ENCODE measurements at regions not wholly inside any gene's neighbourhood (a gene's known extent, or its start where the extent isn't known, plus 50 kb on each side); places are given as distances from the start of the nearest gene placed in this dataset.

GRCh38 chr4:63632858-63633257, 776.4 kb downstream of the TECRL start:
- Histone ChIP-seq H3K9ac (ENCODE audit: extremely low read depth, low read length, poor library complexity, severe bottlenecking) (no peak overlapping the region), H3K36me3 (ENCODE audit: control insufficient read depth, insufficient read depth, low read length) (no peaks in the 10 kb centered on the region), H3K27ac (ENCODE audit: low read depth, low read length) (no peak overlapping the region), H3K4me1 (ENCODE audit: control insufficient read depth, insufficient read depth, low read length) (no peaks in the 10 kb centered on the region), H3K27me3 (ENCODE audit: control insufficient read depth, insufficient read depth, low read length, poor library complexity, severe bottlenecking) (no peaks in the 10 kb centered on the region), H3K9me3 (ENCODE audit: control insufficient read depth, low read length) (no peaks in the 10 kb centered on the region), H3K4me3 (ENCODE audit: low read length) (no peak overlapping the region)
- no peak overlapping the region for H3K4me3 Mint-ChIP-seq
- DNase-seq: no peak
- no peaks in the 10 kb centered on the region for H3K36me3 Mint-ChIP-seq (ENCODE audit: low read depth)
- TF ChIP-seq, protein P1, sequence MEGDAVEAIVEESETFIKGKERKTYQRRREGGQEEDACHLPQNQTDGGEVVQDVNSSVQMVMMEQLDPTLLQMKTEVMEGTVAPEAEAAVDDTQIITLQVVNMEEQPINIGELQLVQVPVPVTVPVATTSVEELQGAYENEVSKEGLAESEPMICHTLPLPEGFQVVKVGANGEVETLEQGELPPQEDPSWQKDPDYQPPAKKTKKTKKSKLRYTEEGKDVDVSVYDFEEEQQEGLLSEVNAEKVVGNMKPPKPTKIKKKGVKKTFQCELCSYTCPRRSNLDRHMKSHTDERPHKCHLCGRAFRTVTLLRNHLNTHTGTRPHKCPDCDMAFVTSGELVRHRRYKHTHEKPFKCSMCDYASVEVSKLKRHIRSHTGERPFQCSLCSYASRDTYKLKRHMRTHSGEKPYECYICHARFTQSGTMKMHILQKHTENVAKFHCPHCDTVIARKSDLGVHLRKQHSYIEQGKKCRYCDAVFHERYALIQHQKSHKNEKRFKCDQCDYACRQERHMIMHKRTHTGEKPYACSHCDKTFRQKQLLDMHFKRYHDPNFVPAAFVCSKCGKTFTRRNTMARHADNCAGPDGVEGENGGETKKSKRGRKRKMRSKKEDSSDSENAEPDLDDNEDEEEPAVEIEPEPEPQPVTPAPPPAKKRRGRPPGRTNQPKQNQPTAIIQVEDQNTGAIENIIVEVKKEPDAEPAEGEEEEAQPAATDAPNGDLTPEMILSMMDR (conservative IDR thresholded peaks at IDR 0.05): no peak
- WGBS, 2 experiments (ENCODE audit: insufficient coverage in 1 of 2, insufficient read length in 1 of 2): 86 to 100% methylated on average over 1 to 2 of the region's 2 CpGs
- H3K27ac Mint-ChIP-seq: no peak overlapping the region
- no peaks in the 10 kb centered on the region for H3K27me3 Mint-ChIP-seq (ENCODE audit: insufficient read depth)
- H3K9me3 Mint-ChIP-seq: peaks cover 6% of the 10 kb centered on the region
- H3K4me1 Mint-ChIP-seq: no peaks in the 10 kb centered on the region

- DNase-seq: no peak
- Mint-ChIP-seq H3K27me3 (ENCODE audit: insufficient read depth) (no peaks in the 10 kb centered on the region), H3K4me3 (no peak overlapping the region), H3K4me1 (peaks cover 7% of the 10 kb centered on the region), H3K27ac (no peak overlapping the region), H3K36me3 (ENCODE audit: low read depth) (no peaks in the 10 kb centered on the region), H3K9me3 (no peaks in the 10 kb centered on the region)
- H3K27me3 ChIP-seq (ENCODE audit: control insufficient read depth, insufficient read depth, low read length, poor library complexity, severe bottlenecking): no peaks in the 10 kb centered on the region
- 71 to 72% methylated on average over 2 of the region's 2 CpGs for WGBS, 2 experiments (ENCODE audit: insufficient coverage in 1 of 2, insufficient read length in 1 of 2)
- H3K4me1 ChIP-seq (ENCODE audit: control insufficient read depth, insufficient read depth, low read length): peaks cover 3% of the 10 kb centered on the region
- H3K9ac ChIP-seq (ENCODE audit: extremely low read depth, low read length, poor library complexity, severe bottlenecking): no peak overlapping the region
- H3K9me3 ChIP-seq (ENCODE audit: control insufficient read depth, low read length): no peaks in the 10 kb centered on the region
- no peak overlapping the region for H3K4me3 ChIP-seq (ENCODE audit: low read length)
- TF ChIP-seq, protein P1 (conservative IDR thresholded peaks at IDR 0.05): no peak
- H3K27ac ChIP-seq (ENCODE audit: low read depth, low read length): no peak overlapping the region
- H3K36me3 ChIP-seq (ENCODE audit: control insufficient read depth, insufficient read depth, low read length): no peaks in the 10 kb centered on the region
These were observed 789.0 kb downstream of the TECRL start for GRCh38 chr4:63620271-63620670.

DNA sequence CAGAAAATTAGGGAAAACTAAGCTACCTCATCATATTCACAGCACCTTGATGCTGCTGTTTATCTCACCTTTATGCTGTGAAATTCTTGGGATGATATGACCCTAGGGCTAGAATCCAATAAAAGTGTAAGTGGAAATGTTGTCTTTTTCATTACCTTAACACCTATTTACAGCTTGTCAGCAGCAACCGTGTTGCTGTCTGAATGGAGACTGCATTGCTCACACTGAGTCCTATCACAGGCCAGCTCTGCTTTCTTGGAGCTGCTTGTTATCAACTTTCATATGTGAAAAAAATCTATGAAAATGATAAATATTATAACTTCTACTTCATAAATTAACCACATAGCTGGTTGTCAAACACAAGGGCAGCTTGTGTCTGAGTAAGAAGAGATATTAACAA, 789.5 kb downstream of the TECRL start:
- 61% methylated on average over 1 of the region's 1 CpG; no CpG with 5 or more reads in 1 of the 2 experiments for whole genome bisulfite sequencing, 2 experiments (ENCODE audit: insufficient coverage in 1 of 2, insufficient read length in 1 of 2)
- H3K4me3 Mint-ChIP-seq: no peak overlapping the region
- TF ChIP-seq, protein P1 (conservative IDR thresholded peaks at IDR 0.05): no peak
- no peak overlapping the region for H3K9ac ChIP-seq (ENCODE audit: extremely low read depth, low read length, poor library complexity, severe bottlenecking)
- no peak for DNase-seq
- no peaks in the 10 kb centered on the region for H3K9me3 ChIP-seq (ENCODE audit: control insufficient read depth, low read length)
- no peak overlapping the region for H3K27ac Mint-ChIP-seq
- no peaks in the 10 kb centered on the region for H3K36me3 Mint-ChIP-seq (ENCODE audit: low read depth)
- H3K4me1 Mint-ChIP-seq: peaks cover 7% of the 10 kb centered on the region
- no peaks in the 10 kb centered on the region for H3K9me3 Mint-ChIP-seq
- H3K4me1 ChIP-seq (ENCODE audit: control insufficient read depth, insufficient read depth, low read length): peaks cover 3% of the 10 kb centered on the region
- H3K27me3 Mint-ChIP-seq (ENCODE audit: insufficient read depth): no peaks in the 10 kb centered on the region
- H3K27ac ChIP-seq (ENCODE audit: low read depth, low read length): no peak overlapping the region
- H3K27me3 ChIP-seq (ENCODE audit: control insufficient read depth, insufficient read depth, low read length, poor library complexity, severe bottlenecking): no peaks in the 10 kb centered on the region
- H3K36me3 ChIP-seq (ENCODE audit: control insufficient read depth, insufficient read depth, low read length): no peaks in the 10 kb centered on the region
- H3K4me3 ChIP-seq (ENCODE audit: low read length): no peak overlapping the region
